ENCODE measurements at regions not wholly inside any gene's neighbourhood (a gene's known extent, or its start where the extent isn't known, plus 50 kb on each side); places are given as distances from the start of the nearest gene placed in this dataset.

DNA sequence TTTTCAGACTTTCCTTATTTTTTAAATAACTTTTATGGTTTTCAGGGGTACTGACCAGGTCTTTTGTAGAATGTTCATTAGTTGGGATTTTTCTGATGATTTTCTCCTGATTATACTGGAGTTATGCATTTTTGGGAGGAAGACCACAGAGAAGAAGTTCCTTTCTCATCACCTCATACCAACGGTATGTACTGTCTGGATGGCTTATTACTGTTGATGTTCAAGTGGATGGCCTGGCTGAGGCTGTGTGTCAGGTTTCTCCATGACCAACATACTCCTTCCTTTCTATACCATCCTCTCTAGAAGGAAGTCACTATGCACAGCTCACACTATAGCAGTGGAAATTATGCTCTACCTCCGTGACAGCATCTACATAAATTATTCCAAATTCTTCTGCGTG is 71.1 kb upstream of the NR3C1 start:
- H3K9ac ChIP-seq (ENCODE audit: control insufficient read depth, extremely low read depth, insufficient read depth, low read length): no peak overlapping the region
- H3K4me1 ChIP-seq (ENCODE audit: control insufficient read depth, extremely low read depth, insufficient read depth, low read length): peaks cover 8% of the 10 kb centered on the region
- H3K4me2 ChIP-seq (ENCODE audit: control insufficient read depth, extremely low read depth, insufficient read depth, low read depth, low read length): no peak overlapping the region
- FAIRE-seq (no peak), DNase-seq (ENCODE audit: low read depth, low spot score) (no peak)
- no peak overlapping the region for H2AFZ ChIP-seq (ENCODE audit: control insufficient read depth, low read length)
- no peaks in the 10 kb centered on the region for H4K20me1 ChIP-seq (ENCODE audit: control insufficient read depth, extremely low read depth, insufficient read depth, low read length)
- H3K4me3 ChIP-seq (ENCODE audit: control insufficient read depth in 2 of 3, extremely low read depth in 1 of 3, insufficient read depth in 2 of 3, low read depth in 1 of 3, low read length in 3 of 3): no peak overlapping the region
- H3K27ac ChIP-seq (ENCODE audit: control insufficient read depth, insufficient read depth, low read length): no peak overlapping the region
- H3K9me3 ChIP-seq (ENCODE audit: control insufficient read depth, low read depth, low read length): no peaks in the 10 kb centered on the region
- dilution Hi-C loops (cut with MboI; ENCODE audit: extremely low pct_ligation_motif_present, low sequenced_read_pairs): no loop called here
- no peaks in the 10 kb centered on the region for H3K36me3 ChIP-seq (ENCODE audit: control insufficient read depth in 2 of 2, extremely low read depth in 1 of 2, insufficient read depth in 2 of 2, low read length in 2 of 2)
- TF ChIP-seq, protein P1, sequence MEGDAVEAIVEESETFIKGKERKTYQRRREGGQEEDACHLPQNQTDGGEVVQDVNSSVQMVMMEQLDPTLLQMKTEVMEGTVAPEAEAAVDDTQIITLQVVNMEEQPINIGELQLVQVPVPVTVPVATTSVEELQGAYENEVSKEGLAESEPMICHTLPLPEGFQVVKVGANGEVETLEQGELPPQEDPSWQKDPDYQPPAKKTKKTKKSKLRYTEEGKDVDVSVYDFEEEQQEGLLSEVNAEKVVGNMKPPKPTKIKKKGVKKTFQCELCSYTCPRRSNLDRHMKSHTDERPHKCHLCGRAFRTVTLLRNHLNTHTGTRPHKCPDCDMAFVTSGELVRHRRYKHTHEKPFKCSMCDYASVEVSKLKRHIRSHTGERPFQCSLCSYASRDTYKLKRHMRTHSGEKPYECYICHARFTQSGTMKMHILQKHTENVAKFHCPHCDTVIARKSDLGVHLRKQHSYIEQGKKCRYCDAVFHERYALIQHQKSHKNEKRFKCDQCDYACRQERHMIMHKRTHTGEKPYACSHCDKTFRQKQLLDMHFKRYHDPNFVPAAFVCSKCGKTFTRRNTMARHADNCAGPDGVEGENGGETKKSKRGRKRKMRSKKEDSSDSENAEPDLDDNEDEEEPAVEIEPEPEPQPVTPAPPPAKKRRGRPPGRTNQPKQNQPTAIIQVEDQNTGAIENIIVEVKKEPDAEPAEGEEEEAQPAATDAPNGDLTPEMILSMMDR (optimal IDR thresholded peaks at IDR 0.05 in 1 of 3, IDR thresholded peaks at IDR 0.05 in 1 of 3, conservative IDR thresholded peaks at IDR 0.05 in 1 of 3; ENCODE audit: extremely low read depth in 1 of 3, insufficient read depth in 2 of 3, low read length in 3 of 3): no peak
- no peak for TF ChIP-seq EZH2 (IDR thresholded peaks at IDR 0.05; ENCODE audit: low read length)
- no peaks in the 10 kb centered on the region for H3K9me1 ChIP-seq (ENCODE audit: control insufficient read depth, extremely low read depth, insufficient read depth, low read length)
- H3K27me3 ChIP-seq (ENCODE audit: control insufficient read depth, extremely low read depth, insufficient read depth, low read length): no peaks in the 10 kb centered on the region
- no peaks in the 10 kb centered on the region for H3K79me2 ChIP-seq (ENCODE audit: control insufficient read depth, insufficient read depth, low read length)

DNA sequence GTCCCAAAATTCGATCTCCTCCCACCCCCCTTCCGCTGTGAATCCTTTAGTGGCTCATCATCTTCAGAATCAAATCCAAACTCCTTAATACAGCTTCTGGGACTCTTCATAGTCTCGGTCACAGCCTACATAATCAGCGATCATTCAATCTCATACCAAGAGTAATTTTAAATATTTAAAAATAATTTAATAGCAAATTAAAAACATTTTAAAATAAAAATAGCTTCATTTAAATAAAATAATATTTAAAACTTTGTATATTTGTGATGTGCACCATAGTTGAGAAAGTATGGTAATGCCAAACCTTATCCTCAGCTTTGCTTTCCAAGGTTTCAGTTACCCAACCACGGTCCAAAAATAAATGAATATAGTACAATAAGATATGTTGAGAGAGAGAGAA is 70.0 kb upstream of the NR3C1 start:
- Histone ChIP-seq H3K27ac (ENCODE audit: control insufficient read depth, insufficient read depth, low read length) (no peak overlapping the region), H3K27me3 (ENCODE audit: control insufficient read depth, extremely low read depth, insufficient read depth, low read length) (no peaks in the 10 kb centered on the region), H3K9ac (ENCODE audit: control insufficient read depth, extremely low read depth, insufficient read depth, low read length) (no peak overlapping the region), H3K9me3 (ENCODE audit: control insufficient read depth, low read depth, low read length) (no peaks in the 10 kb centered on the region), H3K4me1 (ENCODE audit: control insufficient read depth, extremely low read depth, insufficient read depth, low read length) (peaks cover 5% of the 10 kb centered on the region), H2AFZ (ENCODE audit: control insufficient read depth, low read length) (no peak overlapping the region), H3K9me1 (ENCODE audit: control insufficient read depth, extremely low read depth, insufficient read depth, low read length) (no peaks in the 10 kb centered on the region), H3K4me2 (ENCODE audit: control insufficient read depth, extremely low read depth, insufficient read depth, low read depth, low read length) (no peak overlapping the region), H3K36me3 (ENCODE audit: control insufficient read depth in 2 of 2, extremely low read depth in 1 of 2, insufficient read depth in 2 of 2, low read length in 2 of 2) (no peaks in the 10 kb centered on the region), H3K79me2 (ENCODE audit: control insufficient read depth, insufficient read depth, low read length) (no peaks in the 10 kb centered on the region), H3K4me3 (ENCODE audit: control insufficient read depth in 2 of 3, extremely low read depth in 1 of 3, insufficient read depth in 2 of 3, low read depth in 1 of 3, low read length in 3 of 3) (no peak overlapping the region), H4K20me1 (ENCODE audit: control insufficient read depth, extremely low read depth, insufficient read depth, low read length) (no peaks in the 10 kb centered on the region)
- DNase-seq (ENCODE audit: low read depth, low spot score) (no peak), FAIRE-seq (no peak)
- TF ChIP-seq, protein P1 (optimal IDR thresholded peaks at IDR 0.05 in 1 of 3, IDR thresholded peaks at IDR 0.05 in 1 of 3, conservative IDR thresholded peaks at IDR 0.05 in 1 of 3; ENCODE audit: extremely low read depth in 1 of 3, insufficient read depth in 2 of 3, low read length in 3 of 3): no peak
- no peak for TF ChIP-seq EZH2 (IDR thresholded peaks at IDR 0.05; ENCODE audit: low read length)
- dilution Hi-C loops (cut with MboI; ENCODE audit: extremely low pct_ligation_motif_present, low sequenced_read_pairs): no loop called here
